ENCODE measurements at regions not wholly inside any gene's neighbourhood (a gene's known extent, or its start where the extent isn't known, plus 50 kb on each side); places are given as distances from the start of the nearest gene placed in this dataset.

- DNase-seq (ENCODE audit: low spot score): no peak
Measured at GRCh38 chr21:28233536-28234220, 759.0 kb downstream of the LTN1 start.

- no peak for DNase-seq (ENCODE audit: low spot score)
Measured at GRCh38 chr21:28230559-28230958, 762.1 kb downstream of the LTN1 start.

- DNase-seq (ENCODE audit: low spot score): no peak
Measured at GRCh38 chr21:28229814-28230213, 762.9 kb downstream of the LTN1 start.

- DNase-seq (ENCODE audit: low spot score): no peak
Measured at GRCh38 chr21:28228636-28228995, 764.1 kb downstream of the LTN1 start.

GRCh38 chr21:28227881-28228635 is 764.6 kb downstream of the LTN1 start:
- no peak for DNase-seq (ENCODE audit: low spot score)

- DNase-seq (ENCODE audit: low spot score): no peak
Measured at GRCh38 chr21:28226563-28226962, 766.1 kb downstream of the LTN1 start.

GRCh38 chr21:28224191-28224726 is 768.4 kb downstream of the LTN1 start:
- no peak for DNase-seq (ENCODE audit: low spot score)

GRCh38 chr21:28221984-28222383 is 770.7 kb downstream of the LTN1 start:
- no peak for DNase-seq (ENCODE audit: low spot score)

- DNase-seq (ENCODE audit: low spot score): no peak
Measured at GRCh38 chr21:28220680-28221079, 772.0 kb downstream of the LTN1 start.

- no peak for DNase-seq (ENCODE audit: low spot score)
Measured at GRCh38 chr21:28216976-28217523, 775.6 kb downstream of the LTN1 start.

GRCh38 chr21:28215214-28215954 is 777.3 kb downstream of the LTN1 start:
- DNase-seq (ENCODE audit: low spot score): no peak

- DNase-seq (ENCODE audit: low spot score): no peak
Measured at GRCh38 chr21:28214786-28215185, 777.9 kb downstream of the LTN1 start.

- DNase-seq (ENCODE audit: low spot score): no peak
Measured at GRCh38 chr21:28213261-28213660, 779.4 kb downstream of the LTN1 start.

- no peak for DNase-seq (ENCODE audit: low spot score)
Measured at GRCh38 chr21:28212061-28212460, 780.6 kb downstream of the LTN1 start.

- no peak for DNase-seq (ENCODE audit: low spot score)
Measured at GRCh38 chr21:28207436-28208173, 785.1 kb downstream of the LTN1 start.

- no peak for DNase-seq (ENCODE audit: low spot score)
Measured at GRCh38 chr21:28200726-28201125, 792.0 kb downstream of the LTN1 start.

- no peak for DNase-seq (ENCODE audit: low spot score)
Measured at GRCh38 chr21:28196981-28197380, 795.7 kb downstream of the LTN1 start.

- no peak for DNase-seq (ENCODE audit: low spot score)
Measured at GRCh38 chr21:28193189-28193588, 799.5 kb downstream of the LTN1 start.

- no peak for DNase-seq (ENCODE audit: low spot score)
Measured at GRCh38 chr21:28186604-28187003, 806.1 kb downstream of the LTN1 start.

- DNase-seq (ENCODE audit: low spot score): no peak
Measured at GRCh38 chr21:28181730-28182129, 810.9 kb downstream of the LTN1 start.

GRCh38 chr21:28179136-28179535 is 813.5 kb downstream of the LTN1 start:
- DNase-seq (ENCODE audit: low spot score): no peak

GRCh38 chr21:28177124-28177523 is 815.6 kb downstream of the LTN1 start:
- DNase-seq (ENCODE audit: low spot score): no peak

Measured in ecto neural progenitor cell (in vitro differentiated cells).